ENCODE measurements at regions not wholly inside any gene's neighbourhood (a gene's known extent, or its start where the extent isn't known, plus 50 kb on each side); places are given as distances from the start of the nearest gene placed in this dataset.
"Not testable (repeated sequence)": the region's sequence is repeated elsewhere in the genome, so short reads cannot be mapped to it uniquely, and the experiment has no call there.

GRCh38 chr1:232144696-232145230, 485.2 kb downstream of the SIPA1L2 start:
- H4K20me1 ChIP-seq (ENCODE audit: control insufficient read depth, insufficient read depth, low read depth, low read length), result no peaks in the 10 kb centered on the region
- no peak overlapping the region for H3K4me2 ChIP-seq (ENCODE audit: low read length)
- TF ChIP-seq CTCF (IDR thresholded peaks at IDR 0.05; ENCODE audit: low read depth, low read length, poor library complexity, severe bottlenecking), result no peak
- no peak for TF ChIP-seq EZH2phosphoT487 (IDR thresholded peaks at IDR 0.05; ENCODE audit: borderline replicate concordance, low read length)
- no peaks in the 10 kb centered on the region for H3K79me2 ChIP-seq (ENCODE audit: control insufficient read depth, low read length)
- no peaks in the 10 kb centered on the region for H3K27me3 ChIP-seq (ENCODE audit: control insufficient read depth, low read length)
- H3K4me1 ChIP-seq (ENCODE audit: control insufficient read depth, low read length), result no peaks in the 10 kb centered on the region
- no peak overlapping the region for H3K27ac ChIP-seq (ENCODE audit: low read depth, low read length)
- H3K36me3 ChIP-seq (ENCODE audit: control insufficient read depth, low read length), result no peaks in the 10 kb centered on the region
- H3F3A ChIP-seq (ENCODE audit: control insufficient read depth, insufficient read depth), result no peaks in the 10 kb centered on the region
- H3K9me2 ChIP-seq (replicated peaks; ENCODE audit: control insufficient read depth, low read length), result no peaks in the 10 kb centered on the region
- no peaks in the 10 kb centered on the region for H3K9me3 ChIP-seq (ENCODE audit: control insufficient read depth, insufficient read depth, low read length)
- H3K4me3 ChIP-seq (ENCODE audit: low read length), result no peak overlapping the region

GRCh38 chr1:232143315-232143886, 486.5 kb downstream of the SIPA1L2 start:
- Histone ChIP-seq H3K36me3 (ENCODE audit: control insufficient read depth, low read length) (no peaks in the 10 kb centered on the region), H3K27ac (ENCODE audit: low read depth, low read length) (no peak overlapping the region), H3K79me2 (ENCODE audit: control insufficient read depth, low read length) (no peaks in the 10 kb centered on the region), H3K9me2 (replicated peaks; ENCODE audit: control insufficient read depth, low read length) (no peaks in the 10 kb centered on the region), H3K27me3 (ENCODE audit: control insufficient read depth, low read length) (no peaks in the 10 kb centered on the region), H4K20me1 (ENCODE audit: control insufficient read depth, insufficient read depth, low read depth, low read length) (no peaks in the 10 kb centered on the region), H3K4me3 (ENCODE audit: low read length) (no peak overlapping the region), H3K4me1 (ENCODE audit: control insufficient read depth, low read length) (no peaks in the 10 kb centered on the region), H3K9me3 (ENCODE audit: control insufficient read depth, insufficient read depth, low read length) (no peaks in the 10 kb centered on the region), H3F3A (ENCODE audit: control insufficient read depth, insufficient read depth) (no peaks in the 10 kb centered on the region), H3K4me2 (ENCODE audit: low read length) (no peak overlapping the region)
- no peak for TF ChIP-seq EZH2phosphoT487 (IDR thresholded peaks at IDR 0.05; ENCODE audit: borderline replicate concordance, low read length)
- no peak for TF ChIP-seq CTCF (IDR thresholded peaks at IDR 0.05; ENCODE audit: low read depth, low read length, poor library complexity, severe bottlenecking)

GRCh38 chr1:232142403-232143314, 487.3 kb downstream of the SIPA1L2 start:
- TF ChIP-seq EZH2phosphoT487 (IDR thresholded peaks at IDR 0.05; ENCODE audit: borderline replicate concordance, low read length), result no peak
- no peak for TF ChIP-seq CTCF (IDR thresholded peaks at IDR 0.05; ENCODE audit: low read depth, low read length, poor library complexity, severe bottlenecking)
- no peaks in the 10 kb centered on the region for H3F3A ChIP-seq (ENCODE audit: control insufficient read depth, insufficient read depth)
- H3K4me2 ChIP-seq (ENCODE audit: low read length), result no peak overlapping the region
- H3K4me3 ChIP-seq (ENCODE audit: low read length), result no peak overlapping the region
- no peaks in the 10 kb centered on the region for H4K20me1 ChIP-seq (ENCODE audit: control insufficient read depth, insufficient read depth, low read depth, low read length)
- no peaks in the 10 kb centered on the region for H3K36me3 ChIP-seq (ENCODE audit: control insufficient read depth, low read length)
- H3K27me3 ChIP-seq (ENCODE audit: control insufficient read depth, low read length), result no peaks in the 10 kb centered on the region
- H3K9me2 ChIP-seq (replicated peaks; ENCODE audit: control insufficient read depth, low read length), result no peaks in the 10 kb centered on the region
- no peaks in the 10 kb centered on the region for H3K9me3 ChIP-seq (ENCODE audit: control insufficient read depth, insufficient read depth, low read length)
- H3K27ac ChIP-seq (ENCODE audit: low read depth, low read length), result no peak overlapping the region
- H3K79me2 ChIP-seq (ENCODE audit: control insufficient read depth, low read length), result no peaks in the 10 kb centered on the region
- no peaks in the 10 kb centered on the region for H3K4me1 ChIP-seq (ENCODE audit: control insufficient read depth, low read length)

- not testable (repeated sequence) for H3K4me3 ChIP-seq (ENCODE audit: low read length); H4K20me1 ChIP-seq (ENCODE audit: control insufficient read depth, insufficient read depth, low read depth, low read length); H3F3A ChIP-seq (ENCODE audit: control insufficient read depth, insufficient read depth); H3K79me2 ChIP-seq (ENCODE audit: control insufficient read depth, low read length); H3K27ac ChIP-seq (ENCODE audit: low read depth, low read length); H3K4me2 ChIP-seq (ENCODE audit: low read length); H3K9me2 ChIP-seq (replicated peaks; ENCODE audit: control insufficient read depth, low read length); H3K9me3 ChIP-seq (ENCODE audit: control insufficient read depth, insufficient read depth, low read length); H3K36me3 ChIP-seq (ENCODE audit: control insufficient read depth, low read length); H3K27me3 ChIP-seq (ENCODE audit: control insufficient read depth, low read length); H3K4me1 ChIP-seq (ENCODE audit: control insufficient read depth, low read length)
Measured at GRCh38 chr1:232141167-232141448, 488.8 kb downstream of the SIPA1L2 start.

All from DOHH2 (cell line).